Coronary artery (tissue), 2 donors: ENCODE measurements at regions not wholly inside any gene's neighbourhood (a gene's known extent, or its start where the extent isn't known, plus 50 kb on each side); places are given as distances from the start of the nearest gene placed in this dataset.
A peak's percentile ranks its signal among the peaks of the same experiment; 100 is the strongest.

Experiments used
- DNase-seq: peaks from one replicate; pipeline ENCODE4 v3.0.0-alpha.2; 2017; ENCODE audit warnings: low spot score
- H3K27ac ChIP-seq, 2 donors: fragments of 200-600 bp; sonication (generic); one replicate each; pipeline ENCODE4 v1.5.1; 2016 to 2019
- H3K4me3 ChIP-seq: fragments of 200-600 bp; sonication (generic); 2 replicates; pipeline ENCODE4 v1.5.1; 2016; ENCODE audit warnings: mild to moderate bottlenecking, moderate library complexity
- TF ChIP-seq, protein P1 (sequence below): fragments of 200-600 bp; sonication (generic); IDR thresholded peaks from one replicate; pipeline ENCODE4 v1.5.1; 2019; ENCODE audit warnings: antibody characterized with exemption

DNA sequence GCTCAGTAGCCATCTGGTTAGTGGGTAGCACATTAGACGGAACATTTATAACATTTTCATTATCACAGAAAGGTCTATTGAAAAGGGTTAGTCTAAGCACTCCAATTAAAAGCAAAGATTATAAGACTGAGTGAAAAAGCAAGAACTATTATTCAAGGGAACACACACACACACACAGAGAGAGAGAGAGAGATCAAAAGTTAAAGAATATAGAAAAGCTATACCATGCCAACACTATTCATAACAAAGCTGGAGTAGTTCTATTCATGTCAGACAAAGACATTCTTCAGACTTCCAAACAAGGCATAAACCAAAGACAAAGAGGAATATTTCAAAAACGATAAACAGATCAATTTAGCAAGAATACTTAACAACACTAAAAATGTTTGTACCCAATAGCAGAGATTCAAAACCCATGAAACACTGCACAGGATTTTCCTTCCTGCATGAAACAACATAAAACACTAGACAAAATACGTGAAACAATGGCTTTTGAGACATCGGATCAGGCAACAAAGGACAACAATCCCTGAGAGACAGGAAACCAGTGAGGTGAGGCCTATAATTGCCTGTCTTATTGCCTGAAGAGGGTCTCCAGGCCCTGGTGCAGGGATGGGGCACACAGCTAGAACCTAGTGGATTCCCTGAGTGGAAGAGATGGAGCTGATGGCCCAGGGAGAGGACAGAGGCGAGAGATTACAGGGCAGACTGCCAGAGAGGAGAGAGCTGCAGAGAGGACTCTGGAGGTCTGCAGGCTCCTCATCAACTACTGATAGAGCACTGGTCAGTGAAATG lies 83.6 kb upstream of the NPAS2 start:
- TF ChIP-seq, protein P1, sequence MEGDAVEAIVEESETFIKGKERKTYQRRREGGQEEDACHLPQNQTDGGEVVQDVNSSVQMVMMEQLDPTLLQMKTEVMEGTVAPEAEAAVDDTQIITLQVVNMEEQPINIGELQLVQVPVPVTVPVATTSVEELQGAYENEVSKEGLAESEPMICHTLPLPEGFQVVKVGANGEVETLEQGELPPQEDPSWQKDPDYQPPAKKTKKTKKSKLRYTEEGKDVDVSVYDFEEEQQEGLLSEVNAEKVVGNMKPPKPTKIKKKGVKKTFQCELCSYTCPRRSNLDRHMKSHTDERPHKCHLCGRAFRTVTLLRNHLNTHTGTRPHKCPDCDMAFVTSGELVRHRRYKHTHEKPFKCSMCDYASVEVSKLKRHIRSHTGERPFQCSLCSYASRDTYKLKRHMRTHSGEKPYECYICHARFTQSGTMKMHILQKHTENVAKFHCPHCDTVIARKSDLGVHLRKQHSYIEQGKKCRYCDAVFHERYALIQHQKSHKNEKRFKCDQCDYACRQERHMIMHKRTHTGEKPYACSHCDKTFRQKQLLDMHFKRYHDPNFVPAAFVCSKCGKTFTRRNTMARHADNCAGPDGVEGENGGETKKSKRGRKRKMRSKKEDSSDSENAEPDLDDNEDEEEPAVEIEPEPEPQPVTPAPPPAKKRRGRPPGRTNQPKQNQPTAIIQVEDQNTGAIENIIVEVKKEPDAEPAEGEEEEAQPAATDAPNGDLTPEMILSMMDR, result no peak
- no peak overlapping the region for H3K4me3 ChIP-seq
- DNase-seq, result no peak
- H3K27ac ChIP-seq, result no peak overlapping the region

DNA sequence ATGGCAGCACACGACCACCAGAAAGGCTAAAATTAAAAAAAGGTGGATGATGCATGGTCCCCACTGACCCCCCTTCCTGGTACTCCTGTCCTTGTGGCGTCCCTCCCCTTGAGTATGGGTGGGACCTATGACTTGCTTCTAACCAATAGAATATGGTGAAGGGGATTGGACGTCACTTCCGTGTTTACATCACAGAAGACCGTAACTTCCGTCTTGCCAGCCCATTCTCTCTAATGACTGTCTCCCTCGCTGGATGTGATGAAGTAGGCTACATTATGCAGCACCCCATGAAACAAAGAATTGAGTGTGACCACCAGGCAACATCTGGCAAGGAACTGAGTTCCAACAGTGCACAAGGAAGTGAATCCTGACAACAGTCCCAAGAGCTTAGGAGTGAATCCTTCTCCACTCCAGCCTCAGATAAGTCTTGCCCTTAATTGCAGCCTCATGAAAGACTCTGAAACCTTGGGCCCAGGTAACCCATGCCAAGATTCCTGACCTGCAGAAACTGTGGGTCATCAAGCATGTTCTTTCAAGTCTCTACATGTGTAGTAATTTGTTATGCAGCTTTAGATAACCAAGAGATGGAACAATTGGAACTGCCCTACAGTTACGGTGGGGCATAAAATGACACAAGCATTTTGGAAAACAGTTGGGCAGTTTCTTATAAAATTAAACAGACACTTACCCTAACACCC lies 80.1 kb upstream of the NPAS2 start:
- TF ChIP-seq, protein P1, result no peak
- no peak overlapping the region for H3K4me3 ChIP-seq
- H3K27ac ChIP-seq, result no peak overlapping the region
- DNase-seq, result no peak

DNA sequence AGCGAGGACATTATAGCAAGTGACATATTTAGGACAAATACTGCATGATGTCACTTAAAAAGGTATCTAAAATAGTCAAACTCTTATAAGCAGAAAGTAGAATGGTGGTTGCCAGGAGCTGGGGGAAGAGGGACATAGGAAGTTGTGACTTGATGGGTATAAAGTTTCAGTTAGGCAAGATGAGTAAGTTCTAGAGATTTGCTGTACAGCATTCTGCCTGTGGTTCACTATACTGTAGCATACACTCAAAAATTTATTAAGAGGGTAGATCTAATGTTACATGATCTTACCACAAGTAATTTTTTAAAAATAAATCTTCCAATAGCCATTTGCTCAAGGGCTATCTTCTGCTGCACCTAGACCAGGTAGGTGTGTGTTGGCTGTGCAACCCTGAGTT lies 78.1 kb upstream of the NPAS2 start:
- Histone ChIP-seq H3K27ac (peak overlapping the region in 1 of 2 donors; percentile 60), H3K4me3 (no peak overlapping the region)
- no peak for DNase-seq
- TF ChIP-seq, protein P1, result no peak

DNA sequence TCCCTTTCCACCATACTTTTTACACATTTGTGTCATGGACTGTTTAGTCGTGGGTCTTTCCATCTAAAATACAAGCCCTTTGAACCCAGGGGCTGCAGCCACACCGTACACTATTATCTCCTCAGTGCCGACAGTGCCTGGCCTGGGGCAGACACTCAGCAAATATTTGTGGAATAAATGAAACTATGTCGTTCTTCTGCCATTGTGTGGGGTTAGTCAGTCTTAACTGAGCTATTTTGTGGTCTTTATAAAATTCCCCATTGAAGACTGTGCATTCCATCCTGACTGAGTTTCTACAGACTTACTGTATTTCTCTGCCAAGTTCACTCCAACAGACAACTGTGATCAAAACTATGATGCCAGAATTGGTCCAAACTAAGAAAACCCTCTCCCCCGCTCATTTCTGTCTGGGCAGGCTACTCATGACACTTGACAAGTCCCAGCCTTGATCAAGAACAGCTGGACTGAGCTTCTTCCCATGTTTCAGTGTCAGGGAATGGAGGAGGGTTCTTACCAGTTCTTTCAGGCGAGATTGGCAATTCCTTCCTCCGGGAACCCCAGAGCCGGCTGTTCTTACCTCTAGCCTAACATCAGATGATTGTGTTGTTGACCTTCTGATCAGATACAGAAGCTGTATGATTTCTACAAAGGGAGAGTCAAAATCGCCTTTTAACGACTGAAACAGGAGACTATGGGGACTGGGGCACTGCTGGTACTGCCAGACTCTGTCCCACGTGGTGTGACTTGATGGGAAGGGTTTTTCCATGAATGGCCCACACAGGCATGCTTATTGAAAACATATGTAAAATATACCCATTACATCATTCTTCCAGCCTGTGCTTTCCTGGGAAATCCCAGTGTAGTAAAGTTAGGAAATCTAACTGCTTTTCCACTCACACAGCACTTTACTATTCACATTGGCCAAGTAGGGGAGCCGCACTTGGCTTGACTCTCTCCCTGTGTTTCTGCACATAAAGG lies 77.4 kb upstream of the NPAS2 start:
- no peak for DNase-seq
- H3K4me3 ChIP-seq, result no peak overlapping the region
- H3K27ac ChIP-seq, result peak overlapping the region; percentile 60 to 62
- TF ChIP-seq, protein P1, result no peak

DNA sequence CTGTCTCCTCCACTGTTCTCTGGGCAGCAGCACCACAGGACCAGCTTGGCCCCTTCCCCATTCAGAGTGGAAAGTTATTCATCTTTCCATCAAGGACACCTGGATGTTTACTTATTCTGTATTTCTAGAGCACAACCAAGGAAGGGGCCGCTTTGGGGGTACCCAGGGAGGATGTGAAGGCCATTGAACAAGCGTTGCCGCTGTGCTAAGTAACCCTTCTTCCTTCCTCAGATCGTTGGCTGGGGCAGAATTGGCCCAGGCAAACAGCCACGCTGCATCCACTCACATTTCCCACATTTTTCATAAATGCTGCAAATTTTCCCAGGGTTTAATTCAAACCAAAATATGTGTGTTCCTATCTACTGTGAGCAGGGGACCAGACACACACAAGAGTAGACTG lies 76.2 kb upstream of the NPAS2 start:
- Histone ChIP-seq H3K4me3 (no peak overlapping the region), H3K27ac (no peak overlapping the region)
- no peak for DNase-seq
- TF ChIP-seq, protein P1, result no peak

DNA sequence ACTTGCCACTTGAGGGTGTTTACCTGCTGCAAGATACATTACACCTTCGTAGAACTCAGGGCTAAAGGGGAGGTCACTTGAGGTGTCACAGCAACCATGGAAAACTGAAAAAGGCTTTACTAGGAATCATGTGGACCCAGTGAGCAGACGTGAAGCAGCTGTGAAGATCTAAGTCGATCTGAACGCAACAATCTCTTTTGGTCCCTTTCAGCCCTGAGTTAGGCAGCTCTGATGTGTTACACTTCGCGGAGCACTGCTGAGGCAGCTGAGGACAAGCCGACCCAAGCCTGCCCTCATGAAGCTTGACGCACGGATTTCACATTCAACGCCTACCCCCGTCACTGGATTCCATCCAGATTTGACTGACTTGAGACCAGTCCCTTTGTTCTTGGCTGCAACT lies 75.8 kb upstream of the NPAS2 start:
- Histone ChIP-seq H3K27ac (no peak overlapping the region), H3K4me3 (no peak overlapping the region)
- TF ChIP-seq, protein P1, result no peak
- no peak for DNase-seq
